ENCODE measurements at regions not wholly inside any gene's neighbourhood (a gene's known extent, or its start where the extent isn't known, plus 50 kb on each side); places are given as distances from the start of the nearest gene placed in this dataset.

GRCh38 chr10:111944331-111944730, 239.2 kb downstream of the GPAM start:
- no peak for TF ChIP-seq CTCF (IDR thresholded peaks at IDR 0.05)
- TF ChIP-seq POLR2A (IDR thresholded peaks at IDR 0.05): no peak

All from lower leg skin (tissue), 3 donors.